ENCODE measurements at regions not wholly inside any gene's neighbourhood (a gene's known extent, or its start where the extent isn't known, plus 50 kb on each side); places are given as distances from the start of the nearest gene placed in this dataset.

DNA sequence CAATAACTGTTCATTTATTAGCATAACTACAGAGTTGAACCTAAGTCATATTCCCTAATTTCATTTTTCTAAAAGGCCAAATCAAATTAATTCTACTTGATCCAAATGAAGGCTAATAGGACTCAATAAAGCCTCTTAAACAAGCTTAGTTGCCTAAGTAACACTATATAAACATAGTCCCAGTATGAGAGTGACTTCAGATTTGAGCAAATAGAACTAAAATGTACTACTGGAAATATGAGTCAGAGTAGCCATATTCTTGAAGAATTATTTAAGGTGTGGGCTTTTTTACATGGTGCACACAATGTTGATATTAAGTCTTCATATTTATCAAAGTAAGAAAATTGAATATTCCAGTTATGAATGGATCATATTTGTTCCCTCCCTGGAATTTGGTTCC, 872.3 kb downstream of the MAT2B start:
- Mint-ChIP-seq H3K36me3 (no peaks in the 10 kb centered on the region), H3K27ac (no peak overlapping the region), H3K9me3 (peaks cover 5 to 19% (median 8%) of the 10 kb centered on the region in 7 donors), H3K27me3 (no peaks in the 10 kb centered on the region), H3K4me3 (no peak overlapping the region), H3K4me1 (no peaks in the 10 kb centered on the region)
- ATAC-seq (ENCODE audit: low read depth in 2 of 2) (no peak), DNase-seq (no peak)
- Histone ChIP-seq H3K27me3 (ENCODE audit: control insufficient read depth, insufficient read depth, low read length) (no peaks in the 10 kb centered on the region), H3K9me3 (ENCODE audit: control insufficient read depth in 2 of 2, low read length in 2 of 2) (no peaks in the 10 kb centered on the region), H3K27ac (ENCODE audit: insufficient read depth, low read length, poor library complexity, severe bottlenecking) (no peak overlapping the region), H3K4me1 (ENCODE audit: control insufficient read depth, insufficient read depth, low read length, poor library complexity, severe bottlenecking) (no peaks in the 10 kb centered on the region), H3K4me3 (ENCODE audit: low read depth, low read length) (no peak overlapping the region), H3K36me3 (ENCODE audit: control insufficient read depth, insufficient read depth, low read length) (no peaks in the 10 kb centered on the region)

DNA sequence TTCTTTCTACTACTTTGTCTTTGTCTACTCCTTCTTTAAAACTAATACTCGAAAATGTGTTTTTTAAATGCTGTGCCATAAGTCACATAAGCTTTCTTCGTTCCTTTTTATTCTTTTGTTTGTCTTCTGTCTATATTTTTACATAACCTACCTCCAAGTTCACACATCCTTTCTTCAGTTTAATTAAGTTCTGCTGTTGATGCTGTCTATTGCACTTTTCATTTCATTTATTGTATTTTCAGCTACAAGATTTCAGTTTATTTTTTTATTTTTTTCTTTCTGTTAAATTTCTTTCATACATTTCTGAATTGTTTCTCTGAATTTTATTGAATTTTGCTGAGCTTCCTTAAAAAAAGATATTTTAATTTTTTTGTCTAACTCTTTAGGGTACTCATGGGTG, 878.2 kb downstream of the MAT2B start:
- no peaks in the 10 kb centered on the region for H3K27me3 Mint-ChIP-seq

DNA sequence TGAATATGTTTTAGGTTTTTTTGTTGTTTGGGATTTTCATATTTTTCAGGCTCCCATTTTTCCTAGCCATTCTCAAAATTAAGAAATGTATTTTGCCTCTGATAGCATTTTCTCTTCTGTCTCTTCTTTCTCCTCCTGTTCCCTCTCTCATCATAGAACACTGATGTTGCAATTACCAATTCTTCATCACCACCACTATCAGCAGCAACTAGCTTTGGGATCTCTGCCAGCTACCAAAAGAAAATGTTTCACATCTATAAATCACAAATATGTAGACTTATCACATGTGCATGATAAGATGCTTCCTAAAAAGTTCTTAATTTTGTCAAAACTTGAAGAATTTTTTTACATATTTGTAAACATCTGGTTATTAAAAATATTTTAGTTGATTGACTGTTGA, 887.1 kb downstream of the MAT2B start:
- ATAC-seq (ENCODE audit: low read depth in 2 of 2) (no peak), DNase-seq (no peak)
- Mint-ChIP-seq H3K4me1 (no peaks in the 10 kb centered on the region), H3K27me3 (no peaks in the 10 kb centered on the region), H3K27ac (no peak overlapping the region), H3K9me3 (peaks cover 2 to 20% (median 4%) of the 10 kb centered on the region in 7 donors), H3K4me3 (no peak overlapping the region), H3K36me3 (no peaks in the 10 kb centered on the region)
- no peaks in the 10 kb centered on the region for H3K36me3 ChIP-seq (ENCODE audit: control insufficient read depth, insufficient read depth, low read length)
- H3K27ac ChIP-seq (ENCODE audit: insufficient read depth, low read length, poor library complexity, severe bottlenecking), result no peak overlapping the region
- no peaks in the 10 kb centered on the region for H3K4me1 ChIP-seq (ENCODE audit: control insufficient read depth, insufficient read depth, low read length, poor library complexity, severe bottlenecking)
- H3K27me3 ChIP-seq (ENCODE audit: control insufficient read depth, insufficient read depth, low read length), result no peaks in the 10 kb centered on the region
- H3K9me3 ChIP-seq (ENCODE audit: control insufficient read depth in 2 of 2, low read length in 2 of 2), result no peaks in the 10 kb centered on the region
- H3K4me3 ChIP-seq (ENCODE audit: low read depth, low read length), result no peak overlapping the region

More for the DNA sequence above, 878.2 kb downstream of the MAT2B start:
- no peak overlapping the region for H3K27ac ChIP-seq (ENCODE audit: insufficient read depth, low read length, poor library complexity, severe bottlenecking)
- H3K27ac Mint-ChIP-seq, result no peak overlapping the region
- peaks cover 0 to 20% (median 8%) of the 10 kb centered on the region in 7 donors for H3K9me3 Mint-ChIP-seq
- H3K4me3 ChIP-seq (ENCODE audit: low read depth, low read length), result no peak overlapping the region
- no peak for ATAC-seq (ENCODE audit: low read depth in 2 of 2)
- no peaks in the 10 kb centered on the region for H3K4me1 Mint-ChIP-seq
- H3K4me1 ChIP-seq (ENCODE audit: control insufficient read depth, insufficient read depth, low read length, poor library complexity, severe bottlenecking), result no peaks in the 10 kb centered on the region
- H3K9me3 ChIP-seq (ENCODE audit: control insufficient read depth in 2 of 2, low read length in 2 of 2), result peaks cover 6 to 7% of the 10 kb centered on the region in 2 experiments
- no peaks in the 10 kb centered on the region for H3K27me3 ChIP-seq (ENCODE audit: control insufficient read depth, insufficient read depth, low read length)
- H3K36me3 Mint-ChIP-seq, result no peaks in the 10 kb centered on the region
- H3K4me3 Mint-ChIP-seq, result no peak overlapping the region
- DNase-seq, result no peak
- H3K36me3 ChIP-seq (ENCODE audit: control insufficient read depth, insufficient read depth, low read length), result no peaks in the 10 kb centered on the region

DNA sequence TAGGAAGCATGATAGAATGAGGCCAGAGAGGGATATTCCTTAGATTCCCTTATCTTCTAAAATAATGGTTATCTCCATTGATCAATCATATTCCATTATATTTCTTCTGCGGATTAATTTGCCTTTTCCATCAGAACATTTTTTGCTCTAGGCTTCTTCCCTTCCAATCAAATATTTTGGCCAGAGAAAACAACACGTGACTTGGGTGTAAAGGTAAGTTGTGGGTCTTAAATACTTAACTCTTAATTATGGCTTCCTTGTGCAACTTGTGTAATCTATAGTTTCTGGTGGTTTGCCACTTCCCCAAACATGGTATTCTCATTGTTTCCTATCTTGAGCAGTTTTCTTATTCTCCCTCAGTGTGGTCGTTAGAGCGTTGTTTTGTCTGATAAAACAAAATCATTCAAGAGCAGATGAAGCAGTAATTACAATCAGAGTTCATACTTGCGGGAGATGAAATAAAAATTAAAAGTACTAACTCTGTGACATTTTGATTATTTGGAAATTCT, 889.3 kb downstream of the MAT2B start:
- no peak overlapping the region for H3K27ac Mint-ChIP-seq

DNA sequence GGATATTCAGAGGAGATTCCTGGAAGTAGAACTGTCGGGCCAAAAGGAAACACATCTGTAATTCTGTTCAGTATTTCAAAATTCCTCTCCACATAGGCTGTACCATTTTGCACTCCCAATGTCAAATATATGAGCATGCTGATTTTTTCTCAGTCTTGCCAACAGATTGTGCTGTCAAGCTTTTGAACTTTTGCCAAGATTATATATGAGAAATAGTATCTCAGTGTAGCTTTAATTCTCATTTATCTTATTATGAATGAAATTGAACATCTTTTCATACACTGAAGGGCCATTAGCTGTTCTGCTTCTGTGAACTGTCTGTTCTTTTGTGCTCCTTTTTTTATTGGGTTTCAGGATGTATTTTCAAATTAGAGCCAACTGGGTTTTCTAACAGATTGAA, 907.1 kb downstream of the MAT2B start:
- H3K36me3 Mint-ChIP-seq, result no peaks in the 10 kb centered on the region
- Histone ChIP-seq H3K4me3 (ENCODE audit: low read depth, low read length) (no peak overlapping the region), H3K4me1 (ENCODE audit: control insufficient read depth, insufficient read depth, low read length, poor library complexity, severe bottlenecking) (no peaks in the 10 kb centered on the region), H3K36me3 (ENCODE audit: control insufficient read depth, insufficient read depth, low read length) (no peaks in the 10 kb centered on the region), H3K27me3 (ENCODE audit: control insufficient read depth, insufficient read depth, low read length) (no peaks in the 10 kb centered on the region), H3K9me3 (ENCODE audit: control insufficient read depth in 2 of 2, low read length in 2 of 2) (peaks cover 3% of the 10 kb centered on the region in 2 experiments), H3K27ac (ENCODE audit: insufficient read depth, low read length, poor library complexity, severe bottlenecking) (no peak overlapping the region)
- H3K4me3 Mint-ChIP-seq, result no peak overlapping the region
- peaks cover 3 to 7% (median 6%) of the 10 kb centered on the region in 7 donors for H3K9me3 Mint-ChIP-seq
- H3K27ac Mint-ChIP-seq, result no peak overlapping the region
- H3K4me1 Mint-ChIP-seq, result no peaks in the 10 kb centered on the region
- DNase-seq (no peak), ATAC-seq (ENCODE audit: low read depth in 2 of 2) (no peak)
- no peaks in the 10 kb centered on the region for H3K27me3 Mint-ChIP-seq

More for the DNA sequence above, 889.3 kb downstream of the MAT2B start:
- H3K9me3 Mint-ChIP-seq, result peaks cover 2 to 20% (median 7%) of the 10 kb centered on the region in 7 donors
- Histone ChIP-seq H3K27me3 (ENCODE audit: control insufficient read depth, insufficient read depth, low read length) (no peaks in the 10 kb centered on the region), H3K36me3 (ENCODE audit: control insufficient read depth, insufficient read depth, low read length) (no peaks in the 10 kb centered on the region), H3K9me3 (ENCODE audit: control insufficient read depth in 2 of 2, low read length in 2 of 2) (no peaks in the 10 kb centered on the region), H3K4me1 (ENCODE audit: control insufficient read depth, insufficient read depth, low read length, poor library complexity, severe bottlenecking) (no peaks in the 10 kb centered on the region), H3K27ac (ENCODE audit: insufficient read depth, low read length, poor library complexity, severe bottlenecking) (no peak overlapping the region), H3K4me3 (ENCODE audit: low read depth, low read length) (no peak overlapping the region)
- H3K36me3 Mint-ChIP-seq, result no peaks in the 10 kb centered on the region
- H3K4me1 Mint-ChIP-seq, result no peaks in the 10 kb centered on the region
- ATAC-seq (ENCODE audit: low read depth in 2 of 2) (no peak), DNase-seq (no peak)
- no peak overlapping the region for H3K4me3 Mint-ChIP-seq
- H3K27me3 Mint-ChIP-seq, result no peaks in the 10 kb centered on the region

DNA sequence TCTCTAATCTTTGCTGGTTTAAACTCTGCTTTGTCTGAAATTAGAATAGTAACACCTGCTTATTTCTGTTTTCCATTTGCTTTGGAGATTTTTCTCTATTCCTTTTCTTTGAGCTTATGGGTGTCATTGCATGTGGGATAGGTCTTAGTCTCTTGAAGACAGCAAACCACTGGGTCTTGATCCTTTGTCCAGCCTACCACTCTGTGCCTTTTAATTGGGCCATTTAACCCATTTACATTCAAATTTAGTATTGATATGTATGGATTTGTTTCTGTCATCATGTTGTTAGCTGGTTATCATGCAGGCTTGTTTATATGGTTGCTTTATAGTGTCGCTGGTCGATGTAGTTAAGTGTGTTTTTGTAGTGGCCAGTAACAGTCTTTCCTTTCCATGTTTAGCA, 914.7 kb downstream of the MAT2B start:
- Mint-ChIP-seq H3K4me1 (no peaks in the 10 kb centered on the region), H3K27ac (no peak overlapping the region), H3K4me3 (no peak overlapping the region), H3K9me3 (peaks cover 0 to 40% (median 9%) of the 10 kb centered on the region in 7 donors), H3K27me3 (no peaks in the 10 kb centered on the region), H3K36me3 (no peaks in the 10 kb centered on the region)
- Histone ChIP-seq H3K4me3 (ENCODE audit: low read depth, low read length) (no peak overlapping the region), H3K9me3 (ENCODE audit: control insufficient read depth in 2 of 2, low read length in 2 of 2) (peaks cover 0 to 19% of the 10 kb centered on the region in 2 experiments), H3K36me3 (ENCODE audit: control insufficient read depth, insufficient read depth, low read length) (no peaks in the 10 kb centered on the region), H3K4me1 (ENCODE audit: control insufficient read depth, insufficient read depth, low read length, poor library complexity, severe bottlenecking) (no peaks in the 10 kb centered on the region), H3K27ac (ENCODE audit: insufficient read depth, low read length, poor library complexity, severe bottlenecking) (no peak overlapping the region), H3K27me3 (ENCODE audit: control insufficient read depth, insufficient read depth, low read length) (no peaks in the 10 kb centered on the region)
- DNase-seq (no peak), ATAC-seq (ENCODE audit: low read depth in 2 of 2) (no peak)

DNA sequence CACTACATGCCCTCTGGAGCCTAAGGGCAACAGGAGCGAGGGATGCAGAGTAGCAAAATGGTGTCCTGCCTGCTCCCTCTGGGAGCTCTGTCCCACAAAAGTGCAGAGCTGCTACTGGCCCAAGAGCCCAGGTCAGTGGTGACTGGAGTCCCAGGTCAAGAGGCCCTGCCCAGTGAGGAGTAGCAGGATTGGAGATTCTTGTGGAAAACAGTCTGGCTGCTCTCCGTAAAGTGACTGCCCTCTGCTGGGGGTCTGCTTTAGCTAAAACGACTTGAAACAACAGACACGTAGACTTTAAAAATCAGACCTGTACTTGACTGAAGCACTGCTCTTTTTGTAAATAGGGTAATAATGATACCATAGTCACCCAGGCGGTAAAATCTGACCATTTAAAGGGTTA, 917.0 kb downstream of the MAT2B start:
- DNase-seq (no peak), ATAC-seq (ENCODE audit: low read depth in 2 of 2) (no peak)
- H3K27me3 ChIP-seq (ENCODE audit: control insufficient read depth, insufficient read depth, low read length), result no peaks in the 10 kb centered on the region
- H3K36me3 ChIP-seq (ENCODE audit: control insufficient read depth, insufficient read depth, low read length), result no peaks in the 10 kb centered on the region
- no peak overlapping the region for H3K27ac Mint-ChIP-seq
- no peaks in the 10 kb centered on the region for H3K4me1 ChIP-seq (ENCODE audit: control insufficient read depth, insufficient read depth, low read length, poor library complexity, severe bottlenecking)
- H3K36me3 Mint-ChIP-seq, result no peaks in the 10 kb centered on the region
- H3K4me3 Mint-ChIP-seq, result no peak overlapping the region
- H3K4me1 Mint-ChIP-seq, result no peaks in the 10 kb centered on the region
- H3K9me3 Mint-ChIP-seq, result peaks cover 0 to 36% (median 10%) of the 10 kb centered on the region in 7 donors
- H3K9me3 ChIP-seq (ENCODE audit: control insufficient read depth in 2 of 2, low read length in 2 of 2), result peaks cover 0 to 19% of the 10 kb centered on the region in 2 experiments
- H3K27me3 Mint-ChIP-seq, result no peaks in the 10 kb centered on the region
- H3K27ac ChIP-seq (ENCODE audit: insufficient read depth, low read length, poor library complexity, severe bottlenecking), result no peak overlapping the region
- no peak overlapping the region for H3K4me3 ChIP-seq (ENCODE audit: low read depth, low read length)

DNA sequence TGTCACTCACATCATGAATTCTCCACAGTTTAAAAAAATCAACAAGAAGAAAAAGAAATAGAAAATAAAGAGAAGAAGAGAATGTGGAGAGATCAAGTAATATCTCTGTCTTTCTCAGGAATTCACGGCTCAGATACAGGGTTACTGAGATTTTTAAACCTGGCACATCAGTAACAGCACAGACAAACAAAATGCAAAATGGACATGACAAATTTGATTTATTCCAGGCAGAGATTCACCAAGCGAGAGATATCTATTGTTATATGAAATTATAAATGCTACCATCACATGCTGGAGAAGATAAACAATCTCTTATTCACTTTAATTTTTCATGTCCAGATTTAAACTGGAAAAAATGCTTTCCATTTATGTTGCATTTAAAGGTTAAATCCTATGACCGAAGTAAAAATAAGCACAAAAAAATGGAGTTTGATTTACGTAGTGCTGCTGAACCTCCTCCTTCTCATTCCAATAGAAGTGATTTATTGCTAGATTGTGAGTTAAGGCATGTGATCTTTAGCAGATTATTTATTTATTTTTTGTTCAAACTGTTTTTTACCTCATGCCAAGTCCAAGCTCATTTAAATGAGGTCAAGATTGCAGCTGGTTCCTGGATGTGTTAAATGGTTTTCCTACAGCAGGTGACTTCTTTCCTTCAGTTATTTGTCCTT, 926.4 kb downstream of the MAT2B start:
- no peak for DNase-seq
- Mint-ChIP-seq H3K27ac (no peak overlapping the region), H3K4me1 (no peaks in the 10 kb centered on the region), H3K4me3 (no peak overlapping the region), H3K27me3 (no peaks in the 10 kb centered on the region), H3K9me3 (peaks cover 0 to 22% (median 2%) of the 10 kb centered on the region in 7 donors), H3K36me3 (no peaks in the 10 kb centered on the region)
- no peaks in the 10 kb centered on the region for H3K27me3 ChIP-seq (ENCODE audit: control insufficient read depth, insufficient read depth, low read length)
- no peak for ATAC-seq (ENCODE audit: low read depth in 2 of 2)
- H3K36me3 ChIP-seq (ENCODE audit: control insufficient read depth, insufficient read depth, low read length), result no peaks in the 10 kb centered on the region
- H3K4me3 ChIP-seq (ENCODE audit: low read depth, low read length), result no peak overlapping the region
- peaks cover 0 to 4% of the 10 kb centered on the region in 2 experiments for H3K9me3 ChIP-seq (ENCODE audit: control insufficient read depth in 2 of 2, low read length in 2 of 2)
- H3K27ac ChIP-seq (ENCODE audit: insufficient read depth, low read length, poor library complexity, severe bottlenecking), result no peak overlapping the region
- no peaks in the 10 kb centered on the region for H3K4me1 ChIP-seq (ENCODE audit: control insufficient read depth, insufficient read depth, low read length, poor library complexity, severe bottlenecking)
